Stimulated activated CD4-positive, alpha-beta T cell treated with anti-CD3 and anti-CD28 coated beads, Interleukin-1b, Interleukin-23, amount 100 ng/mL, for 24 hours (primary cell): ENCODE measurements at regions not wholly inside any gene's neighbourhood (a gene's known extent, or its start where the extent isn't known, plus 50 kb on each side); places are given as distances from the start of the nearest gene placed in this dataset.

ENCODE experiments used
- DNase-seq, 4 experiments: peaks; one replicate each; pipeline ENCODE4 v3.0.0-alpha.2; 2020; ENCODE audit warnings: low read depth in 4 of 4, low spot score in 1 of 4

DNA sequence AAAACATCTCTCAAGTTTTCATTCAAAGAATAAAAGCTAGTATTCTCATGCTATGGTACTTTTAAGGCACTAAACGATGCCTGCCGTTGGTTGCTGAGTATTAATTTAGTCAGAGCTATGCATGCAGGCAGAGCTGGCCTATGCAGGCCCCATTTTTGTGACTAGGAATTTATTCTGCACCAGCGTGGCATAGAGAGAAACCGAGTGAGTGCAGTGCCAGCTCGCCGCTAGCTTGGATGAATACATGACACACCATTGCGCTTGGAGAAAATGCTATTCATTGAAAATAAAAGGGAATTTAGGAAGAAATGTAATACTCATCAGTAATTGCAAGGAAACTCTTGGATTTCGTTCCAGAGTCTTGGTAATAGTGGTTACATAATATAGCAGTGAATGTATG lies 231.6 kb upstream of the RBFOX1 start:
- no peak for DNase-seq

DNA sequence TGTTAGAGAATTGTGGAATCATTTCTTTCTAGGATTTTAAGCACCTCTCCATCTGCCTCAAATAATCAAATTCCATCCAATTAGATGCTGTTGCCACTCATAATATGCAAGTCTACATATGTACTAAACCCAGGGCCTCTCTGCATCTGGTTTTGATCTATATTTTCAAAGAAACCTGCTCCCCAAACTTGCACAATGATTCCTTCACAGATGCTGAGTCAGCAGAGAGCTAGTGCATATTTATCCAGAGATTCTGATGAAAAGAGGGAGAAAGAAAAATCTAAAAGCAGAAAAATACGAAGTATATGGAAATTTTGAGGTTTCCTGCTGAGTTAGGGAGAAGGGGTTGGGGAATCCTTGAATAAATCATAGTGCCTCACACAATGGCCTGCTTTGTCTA lies 235.1 kb upstream of the RBFOX1 start:
- DNase-seq, result no peak

DNA sequence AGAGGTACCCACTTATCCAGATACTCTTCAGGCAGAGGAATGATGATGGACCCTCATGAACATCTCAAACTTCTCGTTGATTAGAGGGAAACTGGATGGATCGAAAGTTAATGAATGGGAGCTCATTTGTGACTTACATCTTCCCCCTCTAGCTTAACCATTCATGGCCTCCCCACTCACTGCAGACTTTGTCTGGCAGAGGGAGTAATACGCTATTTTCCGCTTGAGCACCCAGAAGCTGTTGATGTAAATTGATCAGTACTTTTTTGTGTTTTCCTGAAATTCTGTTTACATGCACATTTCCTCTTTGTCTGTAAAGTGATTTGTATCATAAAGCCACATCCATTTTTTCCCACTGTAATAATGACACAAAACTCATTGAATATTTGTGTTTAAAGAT lies 239.1 kb upstream of the RBFOX1 start:
- no peak for DNase-seq

DNA sequence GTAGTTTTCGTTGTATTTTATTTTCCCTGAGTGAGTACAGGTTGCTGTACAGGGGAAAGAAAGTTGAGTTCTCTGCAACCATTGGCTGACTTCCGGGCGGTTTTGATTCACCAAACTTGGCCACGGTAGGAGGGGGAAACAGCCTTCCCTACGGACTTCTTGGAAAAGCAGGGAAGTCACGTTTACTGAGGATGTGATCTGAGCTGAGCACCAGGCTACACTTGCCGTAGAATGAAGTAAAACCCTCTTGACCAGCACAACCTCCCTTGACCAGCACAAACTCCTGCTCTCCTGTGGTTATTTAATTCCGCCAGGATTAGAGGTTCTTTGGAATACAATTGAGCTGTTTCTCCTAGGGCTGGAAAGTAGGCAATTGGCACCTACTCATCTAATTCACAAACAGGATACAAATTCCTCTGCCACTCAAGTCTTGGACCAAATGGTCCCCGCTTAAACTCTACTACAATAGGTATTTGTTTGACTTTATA lies 242.0 kb upstream of the RBFOX1 start:
- DNase-seq, result no peak

DNA sequence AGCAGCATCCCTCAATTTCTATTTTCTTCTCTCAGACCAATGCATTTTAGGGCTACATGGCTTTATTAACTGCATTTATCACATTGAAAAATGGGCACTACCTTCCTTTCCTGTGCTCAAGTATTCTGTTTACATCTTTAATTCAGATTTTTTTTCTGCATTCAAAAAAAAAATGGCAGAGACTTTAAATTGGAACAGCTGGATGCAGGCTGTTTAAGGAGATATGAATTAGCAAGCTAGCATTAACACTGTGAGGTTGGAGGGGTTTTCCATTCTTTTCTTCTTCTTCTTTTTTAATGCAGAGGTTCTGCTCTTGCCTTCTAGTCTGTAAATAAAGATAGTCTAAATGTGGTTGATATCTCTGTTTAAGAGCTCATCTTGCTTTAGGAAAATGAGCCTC lies 242.9 kb upstream of the RBFOX1 start:
- no peak for DNase-seq

DNA sequence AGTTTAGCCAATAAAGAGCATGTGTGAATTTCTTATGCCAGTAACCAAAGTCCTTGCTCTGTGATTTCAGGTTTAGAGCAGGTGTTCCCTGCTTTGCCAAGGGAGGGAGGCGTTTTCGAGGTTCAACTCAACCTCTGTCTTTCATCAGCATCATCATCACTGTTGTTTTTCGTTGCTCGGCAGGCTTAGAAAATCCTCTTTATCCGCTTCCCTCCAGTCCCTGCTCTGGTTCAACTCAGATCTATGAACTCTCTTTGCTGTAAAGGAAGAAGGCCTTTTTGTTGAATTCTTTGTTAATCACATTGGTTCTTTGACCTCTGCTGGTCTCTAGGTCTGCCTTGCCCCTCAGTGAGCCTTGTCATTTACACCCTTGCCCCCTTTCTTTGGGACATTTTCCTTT lies 243.9 kb upstream of the RBFOX1 start:
- no peak for DNase-seq

DNA sequence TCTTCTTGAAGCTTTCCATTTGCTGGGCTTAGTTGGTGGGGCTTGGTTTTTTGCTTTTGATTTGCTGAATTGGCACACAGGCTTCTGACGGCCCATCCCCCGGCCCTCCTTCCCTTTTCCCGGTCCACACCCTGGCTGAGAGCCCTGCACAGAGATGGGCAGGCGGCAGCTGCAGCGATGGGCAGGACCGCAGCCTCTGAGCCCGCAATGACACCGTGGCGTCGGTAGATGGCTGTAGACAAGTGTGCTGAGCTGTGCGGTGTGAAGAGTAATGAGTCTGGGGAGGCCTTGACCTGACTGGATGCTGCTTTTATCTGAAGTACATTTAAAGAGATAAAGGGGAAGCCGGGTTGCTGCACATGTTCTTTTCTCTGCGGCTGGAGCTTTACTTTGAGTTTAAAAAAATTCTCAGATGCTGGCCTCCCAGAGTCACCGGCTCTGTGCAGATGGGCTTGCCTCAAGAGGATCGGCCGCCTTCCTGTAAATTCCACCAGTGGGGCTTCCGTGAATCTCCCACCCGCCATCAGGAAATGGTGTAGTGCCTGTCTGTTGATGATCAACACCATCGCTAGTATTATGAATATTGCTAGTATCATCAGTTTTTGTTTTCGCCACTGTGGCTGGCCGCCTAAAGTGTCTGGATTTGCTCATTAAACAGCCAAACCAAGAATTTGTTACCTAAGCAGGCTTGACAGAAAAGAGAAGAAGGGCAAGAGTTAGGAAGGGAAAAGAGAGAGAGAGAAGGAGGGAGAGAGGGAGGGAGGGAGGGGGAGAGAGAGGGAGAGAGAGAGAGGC lies 245.6 kb upstream of the RBFOX1 start:
- DNase-seq, result no peak

DNA sequence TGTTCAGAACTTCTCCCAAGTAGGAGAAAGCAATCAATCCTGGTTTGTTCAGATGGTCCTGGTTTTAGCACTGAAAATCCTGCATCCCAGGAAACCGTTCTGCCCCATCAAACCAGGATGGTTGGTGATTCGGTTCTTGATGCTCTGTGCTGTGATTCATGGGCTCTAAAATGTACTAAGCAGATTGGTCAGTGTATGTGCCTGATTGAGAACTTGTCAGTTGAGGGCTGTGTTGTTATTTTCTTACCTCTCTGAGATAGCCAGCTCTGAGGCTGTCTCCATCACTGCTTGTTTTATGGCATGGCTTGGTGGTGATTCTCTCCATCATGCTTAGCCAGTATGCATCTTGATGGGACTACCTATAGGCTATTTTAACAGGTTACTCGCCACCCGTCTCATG lies 246.9 kb upstream of the RBFOX1 start:
- no peak for DNase-seq

DNA sequence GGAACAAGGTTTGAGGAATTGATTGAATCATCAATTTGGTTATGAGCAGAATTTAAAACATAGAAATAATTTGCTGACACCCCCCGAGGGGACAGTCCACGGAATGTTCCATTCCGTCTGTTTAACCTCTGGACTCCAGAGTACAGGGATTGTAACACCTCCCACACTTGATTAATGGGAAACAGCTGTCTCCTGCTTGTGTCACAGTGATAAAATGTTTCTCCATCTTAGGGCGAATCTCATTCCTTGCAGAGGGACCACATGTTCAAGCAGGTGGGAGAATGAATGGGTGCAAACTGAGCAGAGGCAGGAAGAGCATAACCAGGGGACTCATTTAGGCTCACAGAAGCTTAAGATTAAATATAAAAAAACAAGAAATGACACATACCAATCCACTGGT lies 249.5 kb upstream of the RBFOX1 start:
- no peak for DNase-seq

DNA sequence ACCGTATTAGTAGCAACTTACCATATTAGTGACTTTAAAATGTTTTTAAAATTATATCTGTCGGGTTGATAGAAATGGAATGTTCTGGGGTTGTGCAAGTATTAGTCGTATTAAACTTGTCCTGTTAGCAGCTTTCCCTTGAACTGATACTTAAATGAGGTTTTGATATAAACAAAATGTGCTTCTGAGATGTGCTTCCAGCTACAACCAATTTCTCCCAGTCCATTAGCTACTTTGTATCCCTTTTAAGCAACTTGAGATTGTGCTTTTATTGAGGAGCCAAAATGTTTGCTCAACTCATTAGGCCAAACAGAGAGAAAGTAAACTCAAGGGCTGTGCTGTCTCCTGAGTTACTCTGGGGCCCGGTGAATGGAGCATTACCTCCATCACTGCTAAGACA lies 255.0 kb upstream of the RBFOX1 start:
- DNase-seq, result no peak

DNA sequence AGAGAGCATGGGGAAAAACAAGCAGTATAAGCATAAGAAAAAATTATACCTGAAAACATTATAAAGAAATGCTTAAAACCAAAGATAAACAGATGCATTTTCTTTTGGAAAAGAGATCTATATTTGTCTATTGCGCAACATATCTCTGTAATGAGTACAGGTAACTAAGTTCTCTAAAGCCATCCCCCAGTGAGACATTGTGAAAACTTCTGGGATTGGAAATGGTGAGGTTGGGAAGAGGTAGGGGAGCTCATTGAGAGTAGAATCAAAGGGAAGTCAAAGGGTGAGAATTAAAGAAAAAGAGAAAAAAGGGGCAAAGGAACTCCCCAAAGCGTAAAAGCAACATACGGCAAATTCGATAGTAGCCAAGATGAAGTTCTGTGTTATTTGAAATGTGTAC lies 257.9 kb upstream of the RBFOX1 start:
- no peak for DNase-seq

DNA sequence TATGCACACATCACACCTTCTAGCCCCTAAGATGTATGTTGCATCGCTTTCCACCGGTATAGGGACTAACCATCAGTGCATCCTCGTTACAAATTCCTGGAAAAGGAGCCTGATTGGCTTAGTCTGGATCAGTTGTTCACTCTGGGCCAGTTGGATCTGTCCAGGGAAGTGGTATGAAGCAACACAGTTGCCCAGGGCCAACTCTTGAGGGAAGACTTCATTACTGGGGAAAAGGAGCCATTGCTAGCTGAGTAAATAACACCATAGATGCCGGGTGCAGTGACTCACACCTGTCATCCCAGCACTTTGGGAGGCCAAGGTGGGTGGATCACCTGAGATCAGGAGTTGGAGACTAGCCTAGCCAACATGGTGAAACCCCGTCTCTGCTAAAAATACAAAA lies 275.2 kb upstream of the RBFOX1 start:
- DNase-seq, result no peak

DNA sequence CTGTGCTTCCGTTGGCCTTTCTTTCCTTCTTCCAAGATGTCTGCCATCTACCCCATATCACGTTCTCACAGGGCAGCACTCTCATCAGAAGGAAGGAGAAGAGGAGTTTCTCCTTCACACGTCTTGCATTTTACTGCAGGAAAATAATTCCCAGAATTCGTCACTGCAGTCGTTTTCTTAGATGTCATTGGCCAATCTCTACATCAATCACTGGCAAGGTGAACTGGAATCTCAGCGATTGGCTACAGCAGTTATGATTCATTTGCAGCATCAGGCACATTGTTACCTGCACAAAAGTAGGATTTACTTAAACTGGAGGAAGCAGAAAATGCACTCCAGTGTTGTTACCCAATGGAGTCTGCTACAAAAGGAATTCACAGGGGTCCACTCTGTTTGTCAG lies 277.2 kb upstream of the RBFOX1 start:
- no peak for DNase-seq

DNA sequence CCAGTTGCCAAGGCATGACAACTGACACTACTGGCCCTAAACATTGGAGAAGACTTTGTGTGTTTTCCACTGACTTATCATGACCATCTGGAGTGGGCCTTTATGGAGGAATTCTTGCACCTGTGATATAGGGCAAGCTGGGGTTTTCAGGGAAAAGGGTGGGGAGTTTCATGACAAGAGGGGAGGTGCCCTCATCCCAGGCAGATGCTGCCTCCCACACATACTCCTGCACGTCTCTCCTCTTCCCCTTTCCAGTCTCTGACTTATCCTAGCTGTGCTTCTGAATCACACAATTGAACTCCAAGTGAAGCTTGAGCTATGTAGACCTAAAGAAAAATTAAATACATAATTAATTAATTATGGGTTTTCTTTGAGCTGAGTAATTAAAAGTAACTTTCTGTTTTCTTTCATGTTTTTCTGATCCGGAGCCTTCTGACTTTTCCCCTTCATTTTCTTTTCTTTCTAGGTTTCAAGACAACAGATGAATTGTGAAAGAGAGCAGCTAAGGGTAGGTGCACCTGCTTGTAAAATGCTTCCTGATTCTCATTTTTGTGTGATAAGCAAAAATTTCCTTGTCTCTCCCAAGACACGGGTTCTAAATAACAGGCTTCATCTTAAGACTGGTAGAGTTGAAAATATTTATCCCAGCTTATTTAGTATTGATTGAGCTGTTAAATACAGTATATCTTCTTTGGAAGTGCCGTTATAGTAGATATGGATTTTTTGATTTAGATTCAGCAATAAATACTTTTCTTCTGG lies 280.9 kb upstream of the RBFOX1 start:
- DNase-seq, result no peak

DNA sequence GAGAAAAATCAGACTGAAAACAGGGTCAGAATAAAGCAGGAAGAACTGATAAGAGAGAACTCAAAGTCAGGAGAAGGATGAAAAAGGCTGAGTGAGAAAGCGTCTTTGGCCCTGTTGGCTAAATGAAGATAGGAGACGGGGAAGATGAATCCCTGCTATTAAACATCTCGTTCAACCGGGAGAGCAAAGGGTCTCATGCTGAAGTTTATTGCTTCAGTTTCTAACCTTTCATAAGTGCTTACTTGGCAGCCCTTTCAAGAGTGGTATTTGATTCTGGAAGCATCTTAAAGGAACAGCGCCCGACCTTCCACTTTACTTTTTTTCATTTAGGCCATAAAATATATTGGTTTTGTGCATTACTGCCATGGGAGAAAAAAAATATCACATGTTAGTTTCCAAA lies 288.3 kb upstream of the RBFOX1 start:
- DNase-seq, result no peak

DNA sequence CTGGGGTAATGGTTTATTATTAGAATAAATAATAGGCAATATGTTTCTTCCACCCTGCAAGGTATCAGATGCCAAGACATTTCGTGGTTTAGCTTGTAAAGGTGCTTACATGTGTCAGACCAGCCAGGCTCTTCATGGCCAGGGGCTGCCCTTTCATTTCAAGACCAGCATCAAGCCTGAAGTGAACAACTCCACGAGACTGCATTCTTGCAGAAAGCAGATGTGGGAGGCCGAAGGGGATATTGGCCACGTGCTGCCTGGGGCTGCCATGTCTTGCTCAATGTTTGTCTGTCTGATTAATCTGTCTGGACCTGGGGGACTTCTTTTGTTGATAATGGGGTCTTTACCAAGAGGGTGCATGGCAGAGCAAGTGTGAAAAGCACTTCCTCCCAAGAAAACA lies 294.2 kb upstream of the RBFOX1 start:
- DNase-seq, result no peak

DNA sequence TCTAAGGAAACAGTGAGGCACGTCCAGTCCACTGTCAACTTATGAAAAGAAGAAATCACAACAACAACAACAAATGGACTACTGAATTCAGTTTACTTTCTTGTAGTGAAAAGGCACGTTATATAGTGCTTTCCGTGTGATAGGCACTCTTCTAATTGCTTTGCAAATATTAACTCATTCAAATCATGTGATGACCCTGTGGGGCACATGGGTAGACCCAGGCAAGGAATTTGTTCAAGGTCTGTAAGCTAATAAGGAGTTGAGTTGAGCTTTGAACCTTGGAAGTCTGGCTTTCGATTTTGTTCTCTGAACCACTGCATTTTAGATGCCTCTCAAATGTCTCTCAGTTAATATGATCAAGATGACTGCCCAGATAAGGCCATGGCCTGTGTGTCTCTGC lies 295.1 kb upstream of the RBFOX1 start:
- DNase-seq, result no peak

DNA sequence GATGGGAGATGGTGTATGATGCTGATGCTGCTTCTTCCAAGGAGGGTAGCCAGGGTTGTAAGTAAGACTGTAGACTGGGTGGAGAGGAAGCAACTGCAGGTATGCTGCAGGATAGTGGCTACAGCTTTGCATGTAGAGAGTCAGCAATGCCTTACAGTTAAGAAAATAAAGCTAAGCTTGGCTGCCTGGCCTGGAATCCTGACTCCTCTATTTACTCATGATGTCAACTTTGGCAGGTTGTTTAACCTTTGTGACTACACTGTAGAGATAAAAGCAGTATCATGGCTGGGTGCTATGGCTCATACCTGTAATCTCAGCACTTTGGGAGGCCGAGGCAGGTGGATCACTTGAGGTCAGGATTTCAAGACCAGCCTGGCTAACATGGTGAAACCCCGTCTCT lies 301.6 kb upstream of the RBFOX1 start:
- DNase-seq, result no peak

DNA sequence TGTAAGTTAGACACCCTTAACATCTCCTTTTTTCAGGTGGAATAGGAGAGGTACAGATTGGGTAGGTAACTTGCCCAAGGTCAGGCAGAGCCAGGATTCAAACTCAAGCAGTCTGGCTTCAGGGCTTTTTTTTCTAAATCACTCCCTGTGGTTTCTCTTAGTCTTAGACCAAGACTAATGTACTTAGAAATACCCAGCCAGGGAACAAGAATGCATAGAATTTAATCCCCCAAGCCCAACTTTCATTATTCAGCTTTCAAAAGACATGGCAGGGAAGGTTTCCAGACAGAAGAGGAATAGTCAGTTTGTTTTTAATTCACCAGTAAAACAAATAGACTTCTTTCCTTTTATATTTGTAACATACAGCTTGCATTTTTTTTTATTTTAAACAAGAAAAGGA lies 305.2 kb upstream of the RBFOX1 start:
- DNase-seq, result no peak

DNA sequence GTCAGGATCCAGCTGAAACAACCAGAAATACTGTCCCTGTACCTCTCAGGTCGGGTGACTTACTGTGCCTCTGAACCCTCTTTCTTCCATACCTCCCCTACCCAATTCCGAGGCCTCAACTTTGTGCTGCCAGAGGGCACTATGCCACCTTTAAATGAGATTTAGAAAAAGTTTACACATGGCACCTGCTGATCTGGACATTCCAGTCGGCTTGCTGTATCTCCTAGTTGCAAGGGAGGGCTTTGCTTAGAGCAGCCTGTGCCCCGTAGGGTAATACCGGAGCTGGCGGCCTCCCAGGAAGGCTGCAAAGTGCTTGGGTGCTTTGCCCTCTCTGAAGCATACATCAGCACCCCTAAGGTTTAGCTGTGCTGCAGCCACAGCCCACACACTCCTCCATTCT lies 306.0 kb upstream of the RBFOX1 start:
- DNase-seq, result no peak

DNA sequence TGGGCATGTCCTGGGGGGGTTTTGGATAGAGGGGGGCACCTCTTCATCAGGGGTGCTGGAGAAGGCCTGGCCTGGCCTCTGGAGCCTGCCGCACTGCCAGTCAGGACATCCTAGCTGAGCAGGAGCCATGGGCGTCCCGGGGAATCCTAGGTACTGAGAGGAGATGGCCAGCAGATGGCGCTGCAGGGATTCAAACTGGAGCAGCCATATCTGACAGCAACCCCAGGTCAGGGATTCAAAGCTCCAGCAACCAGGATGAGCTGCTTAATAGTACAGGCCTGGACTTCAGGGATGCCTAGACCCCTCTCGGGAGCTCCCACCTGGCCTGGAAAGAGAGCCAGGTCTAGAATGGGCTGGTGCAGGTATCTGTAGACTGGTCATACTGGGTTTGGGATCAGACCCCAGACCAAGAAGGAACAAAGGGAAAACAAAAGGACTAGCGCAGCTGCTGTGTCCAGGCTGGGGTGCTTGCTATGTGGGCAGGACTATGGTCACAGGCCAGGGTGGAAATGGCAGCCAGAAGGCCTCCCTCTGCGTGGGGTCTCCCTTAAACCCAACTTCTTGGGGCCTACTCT lies 306.9 kb upstream of the RBFOX1 start:
- DNase-seq, result peak in 2 of 4 experiments; percentile 3 to 13

DNA sequence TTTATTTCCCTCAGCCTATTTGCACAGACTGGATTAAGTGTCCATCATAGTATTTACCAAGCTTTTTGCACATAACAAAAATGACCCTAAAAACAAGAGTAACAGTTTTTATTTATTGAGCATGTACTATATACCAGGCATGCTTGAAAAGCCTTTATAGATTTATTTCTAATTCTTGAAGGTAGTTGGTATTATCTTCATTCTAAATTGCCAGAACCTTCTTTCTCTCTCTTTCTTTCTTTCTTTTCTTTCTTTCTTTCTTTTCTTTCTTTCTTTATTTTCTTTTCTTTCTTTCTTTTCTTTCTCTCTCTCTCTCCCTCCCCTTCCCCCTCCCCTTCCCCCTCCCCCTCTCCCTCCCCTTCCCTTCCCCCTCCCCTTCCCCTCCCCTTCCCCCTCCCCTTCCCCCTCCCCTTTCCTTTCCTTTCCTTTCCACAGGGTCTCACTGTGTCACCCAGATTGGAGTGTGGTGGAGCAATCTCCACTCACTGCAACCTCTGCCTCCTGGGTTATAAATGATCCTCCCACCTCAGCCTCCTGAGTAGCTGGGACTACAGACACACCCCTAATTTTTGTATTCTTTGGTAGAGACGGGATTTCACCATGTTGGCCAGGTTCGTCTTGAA lies 310.9 kb upstream of the RBFOX1 start:
- DNase-seq, result no peak
